ENCODE measurements at regions not wholly inside any gene's neighbourhood (a gene's known extent, or its start where the extent isn't known, plus 50 kb on each side); places are given as distances from the start of the nearest gene placed in this dataset.
A peak's percentile ranks its signal among the peaks of the same experiment; 100 is the strongest.

DNA sequence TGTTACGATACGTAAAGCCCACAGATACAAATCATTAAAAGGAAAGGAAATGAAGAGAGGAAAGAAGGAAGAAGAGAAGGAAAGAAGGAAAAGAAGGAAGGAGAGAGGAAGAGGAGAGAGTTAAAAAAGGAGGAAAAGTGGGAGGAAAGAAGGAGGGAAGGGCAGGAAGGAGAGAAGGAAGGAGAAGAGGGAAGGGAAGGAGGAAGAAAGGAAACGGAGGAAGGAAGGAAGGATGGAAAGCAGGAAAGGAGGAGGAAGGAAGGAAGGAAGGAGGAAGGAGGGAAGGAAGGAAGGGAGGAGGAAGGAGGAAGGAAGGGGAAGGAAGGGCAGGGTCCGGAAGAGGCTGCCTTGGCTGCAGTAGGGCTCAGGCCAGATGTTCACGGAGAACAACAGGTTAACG lies 95.2 kb downstream of the ENGASE start:
- Histone ChIP-seq H3K4me3 (replicated peaks in 1 of 3; ENCODE audit: insufficient read depth in 1 of 3, low read depth in 2 of 3, low read length in 3 of 3) (no peak overlapping the region), H4K20me1 (ENCODE audit: insufficient read depth, low read length) (no peaks in the 10 kb centered on the region; the same call in 1 of the 2 replicates), H3K79me2 (ENCODE audit: insufficient read depth, low read length) (no peaks in the 10 kb centered on the region), H3K4me1 (ENCODE audit: insufficient read depth, low read length) (no peaks in the 10 kb centered on the region), H3K27ac (ENCODE audit: extremely low read length, insufficient read depth, low read length) (no peak overlapping the region), H3K9me3 (ENCODE audit: low read length) (no peaks in the 10 kb centered on the region), H2AFZ (ENCODE audit: low read length) (no peak overlapping the region), H3K4me2 (ENCODE audit: low read depth, low read length) (no peak overlapping the region), H3K27me3 (ENCODE audit: control insufficient read depth in 1 of 2, insufficient read depth in 2 of 2, low read length in 2 of 2) (peaks cover 33 to 90% of the 10 kb centered on the region in 2 experiments), H3K9ac (ENCODE audit: insufficient read depth, low read depth, low read length) (no peak overlapping the region), H3K36me3 (replicated peaks in 1 of 2; ENCODE audit: control insufficient read depth in 1 of 2, insufficient read depth in 2 of 2, low read length in 2 of 2) (no peaks in the 10 kb centered on the region)
- POLR2A ChIA-PET = no interaction called here
- intact Hi-C loops (cut with micrococcal nuclease; ENCODE audit: unreplicated experiment) = no loop called here
- BruUV-seq (replicated peaks) = no TSS peak
- ATAC-seq = no peak
- peak; percentile 48; the same call in 1 of the 2 replicates for TF ChIP-seq ATM (IDR thresholded peaks at IDR 0.05; ENCODE audit: borderline replicate concordance)
- no peak for TF ChIP-seq FOXO1 (CRISPR knock-in tag; IDR thresholded peaks at IDR 0.05)
- TF ChIP-seq IKZF1 (IDR thresholded peaks at IDR 0.05) = 0 out of 2 replicates have a peak, but pooled peaks have one; percentile 73
- TF ChIP-seq JUND (CRISPR knock-in tag; IDR thresholded peaks at IDR 0.05) = no peak
- TF ChIP-seq FOXK2 (IDR thresholded peaks at IDR 0.05) = peak; percentile 26; the same call in 1 of the 2 replicates
- peak; percentile 95 for TF ChIP-seq NONO (IDR thresholded peaks at IDR 0.05)
- TF ChIP-seq NONO (CRISPR knock-in tag; conservative IDR thresholded peaks at IDR 0.05) = no peak
- 26% methylated on average over 6 of the region's 6 CpGs for WGBS (ENCODE audit: low lambda C conversion rate)
- CTCF ChIA-PET (ENCODE audit: low intra/inter-chr PET ratio, low total read pairs) = no interaction called here
- in situ Hi-C loops (cut with HindIII; ENCODE audit: extremely low pct_ligation_motif_present, low pct_unique_long_range_greater_than_20kb) = no loop called here
- no peak for FAIRE-seq
- DNase-seq (ENCODE audit: low spot score) = no peak

DNA sequence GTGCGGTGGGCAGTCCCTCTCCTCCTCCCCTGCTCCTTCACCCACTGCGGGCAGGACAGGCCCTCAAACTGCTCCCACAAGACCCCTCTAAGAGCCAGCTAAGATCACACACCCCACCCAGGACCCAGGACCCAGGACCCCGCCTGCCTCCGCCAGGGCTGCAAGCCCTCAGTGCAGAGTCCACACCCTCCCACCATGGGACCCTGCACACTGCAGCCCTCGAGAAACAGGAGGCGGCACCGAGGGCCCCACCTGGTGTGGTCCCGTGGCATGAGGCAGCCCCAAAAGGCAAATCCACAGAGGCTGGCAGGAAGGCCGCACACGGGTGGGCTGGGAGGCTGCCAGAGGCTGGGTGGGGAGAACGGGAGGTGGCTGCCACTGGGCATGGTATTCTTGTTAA lies 94.7 kb downstream of the ENGASE start:
- Histone ChIP-seq H3K36me3 (replicated peaks in 1 of 2; ENCODE audit: control insufficient read depth in 1 of 2, insufficient read depth in 2 of 2, low read length in 2 of 2) (no peaks in the 10 kb centered on the region), H3K4me3 (replicated peaks in 1 of 3; ENCODE audit: insufficient read depth in 1 of 3, low read depth in 2 of 3, low read length in 3 of 3) (no peak overlapping the region), H3K4me2 (ENCODE audit: low read depth, low read length) (no peak overlapping the region), H3K9me3 (ENCODE audit: low read length) (no peaks in the 10 kb centered on the region), H2AFZ (ENCODE audit: low read length) (no peak overlapping the region), H3K27me3 (ENCODE audit: control insufficient read depth in 1 of 2, insufficient read depth in 2 of 2, low read length in 2 of 2) (peaks cover 35 to 90% of the 10 kb centered on the region in 2 experiments), H3K27ac (ENCODE audit: extremely low read length, insufficient read depth, low read length) (no peak overlapping the region), H3K9ac (ENCODE audit: insufficient read depth, low read depth, low read length) (no peak overlapping the region), H4K20me1 (ENCODE audit: insufficient read depth, low read length) (no peaks in the 10 kb centered on the region; the same call in 1 of the 2 replicates), H3K4me1 (ENCODE audit: insufficient read depth, low read length) (no peaks in the 10 kb centered on the region), H3K79me2 (ENCODE audit: insufficient read depth, low read length) (no peaks in the 10 kb centered on the region)
- DNase-seq (ENCODE audit: low spot score) (no peak), ATAC-seq (no peak), FAIRE-seq (no peak)
- 6% methylated on average over 10 of the region's 11 CpGs for WGBS (ENCODE audit: low lambda C conversion rate)
- ChIA-PET POLR2A (no interaction called here), CTCF (ENCODE audit: low intra/inter-chr PET ratio, low total read pairs) (no interaction called here)
- intact Hi-C loops (cut with micrococcal nuclease; ENCODE audit: unreplicated experiment) = no loop called here
- in situ Hi-C loops (cut with HindIII; ENCODE audit: extremely low pct_ligation_motif_present, low pct_unique_long_range_greater_than_20kb) = no loop called here
- no TSS peak for BruUV-seq (replicated peaks)
- TF ChIP-seq ZNF17 (CRISPR knock-in tag; IDR thresholded peaks at IDR 0.05) = no peak
- TF ChIP-seq, protein P1, sequence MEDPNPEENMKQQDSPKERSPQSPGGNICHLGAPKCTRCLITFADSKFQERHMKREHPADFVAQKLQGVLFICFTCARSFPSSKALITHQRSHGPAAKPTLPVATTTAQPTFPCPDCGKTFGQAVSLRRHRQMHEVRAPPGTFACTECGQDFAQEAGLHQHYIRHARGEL (CRISPR knock-in tag; IDR thresholded peaks at IDR 0.05) = no peak
- no peak for TF ChIP-seq ZSCAN20 (CRISPR knock-in tag; IDR thresholded peaks at IDR 0.05; ENCODE audit: borderline replicate concordance)
- TF ChIP-seq AGO2 (optimal IDR thresholded peaks at IDR 0.05; ENCODE audit: low read depth, low read length) = no peak

Measured in HepG2 (cell line).